Neural cell (in vitro differentiated cells): ENCODE measurements at regions not wholly inside any gene's neighbourhood (a gene's known extent, or its start where the extent isn't known, plus 50 kb on each side); places are given as distances from the start of the nearest gene placed in this dataset.

Experiments
- H2AFZ ChIP-seq: fragments of 200-600, 300-800 bp; sonication (generic), shearing (Covaris generic); 2 replicates; pipeline ENCODE4 v1.6.0; 2014; ENCODE audit warnings: low read depth, mild to moderate bottlenecking, antibody characterized with exemption, low read length, moderate library complexity
- H3F3A ChIP-seq: fragments of 200-600 bp; shearing (Covaris generic); 2 replicates; pipeline ENCODE4 v1.6.1; 2016; ENCODE audit warnings: mild to moderate bottlenecking, moderate library complexity, mixed read lengths, antibody characterized with exemption, low read length; ENCODE audit not compliant: insufficient read depth, poor library complexity, severe bottlenecking
- H3K27ac ChIP-seq: fragments of 200-600, 300-800 bp; sonication (generic), shearing (Covaris generic); 2 replicates; pipeline ENCODE4 v1.5.1; 2014; ENCODE audit warnings: mild to moderate bottlenecking, low read length, moderate library complexity
- H3K27me3 ChIP-seq: fragments of 300-800, 200-600 bp; sonication (generic), shearing (Covaris generic); 2 replicates; pipeline ENCODE4 v1.6.0; 2014; ENCODE audit warnings: mild to moderate bottlenecking, low read depth, low read length, moderate library complexity; ENCODE audit not compliant: insufficient read depth
- H3K36me3 ChIP-seq: fragments of 300-800, 200-600 bp; sonication (generic), shearing (Covaris generic); 2 replicates; pipeline ENCODE4 v1.5.1; 2014; ENCODE audit warnings: mild to moderate bottlenecking, antibody characterized with exemption, low read length, moderate library complexity; ENCODE audit not compliant: insufficient read depth
- H3K4me2 ChIP-seq: fragments of 300-800, 200-600 bp; sonication (generic), shearing (Covaris generic); 2 replicates; pipeline ENCODE4 v1.6.0; 2014; ENCODE audit warnings: mild to moderate bottlenecking, low read length
- H3K4me3 ChIP-seq: fragments of 300-800, 200-600 bp; sonication (generic), shearing (Covaris generic); 2 replicates; pipeline ENCODE4 v1.5.1; 2014; ENCODE audit warnings: mild to moderate bottlenecking, low read length, moderate library complexity
- H3K79me2 ChIP-seq: fragments of 200-600 bp; shearing (Covaris generic); replicated peaks from 2 replicates; pipeline ENCODE4 v1.6.0; 2014; ENCODE audit warnings: mild to moderate bottlenecking, low read length, moderate library complexity; ENCODE audit not compliant: insufficient read depth
- H3K9ac ChIP-seq: fragments of 300-800, 200-600 bp; sonication (generic), shearing (Covaris generic); 2 replicates; pipeline ENCODE4 v1.6.1; 2016; ENCODE audit warnings: mild to moderate bottlenecking, low read length, mixed read lengths
- H3K9me2 ChIP-seq: fragments of 200-600 bp; shearing (Covaris generic); 2 replicates; pipeline ENCODE4 v1.6.1; 2016; ENCODE audit warnings: mild to moderate bottlenecking, low read length, mixed read lengths; ENCODE audit not compliant: insufficient read depth
- H3K9me3 ChIP-seq: fragments of 200-600, 300-800 bp; sonication (generic), shearing (Covaris generic); 2 replicates; pipeline ENCODE4 v1.6.1; 2016; ENCODE audit warnings: mild to moderate bottlenecking, mixed run types, low read length, moderate library complexity, mixed read lengths
- H4K20me1 ChIP-seq: fragments of 200-600 bp; shearing (Covaris generic); 2 replicates; pipeline ENCODE4 v1.6.1; 2016; ENCODE audit warnings: mild to moderate bottlenecking, mixed run types; ENCODE audit not compliant: insufficient read depth
- EP300 ChIP-seq: fragments of 450-650 bp; conservative IDR thresholded peaks from 2 replicates; pipeline ENCODE4 v1.6.1; 2014; ENCODE audit warnings: antibody characterized with exemption, mild to moderate bottlenecking, moderate library complexity; ENCODE audit not compliant: poor library complexity, severe bottlenecking
- EZH2 ChIP-seq: fragments of 200-600, 300-800 bp; shearing (Covaris generic), sonication (generic); IDR thresholded peaks from 2 replicates; pipeline ENCODE4 v1.6.1; 2014; ENCODE audit warnings: antibody characterized with exemption, low read length, borderline replicate concordance, mild to moderate bottlenecking; ENCODE audit not compliant: insufficient read depth, poor library complexity, severe bottlenecking
- MXI1 ChIP-seq: fragments of 450-650 bp; conservative IDR thresholded peaks from 2 replicates; pipeline ENCODE4 v1.6.1; 2014; ENCODE audit warnings: antibody characterized with exemption, mild to moderate bottlenecking; ENCODE audit not compliant: poor library complexity, severe bottlenecking
- POLR2AphosphoS5 ChIP-seq: IDR thresholded peaks from 2 replicates; pipeline ENCODE4 v1.6.1; 2012
- RAD21 ChIP-seq: fragments of 450-650 bp; conservative IDR thresholded peaks from 2 replicates; pipeline ENCODE4 v1.6.1; 2014; ENCODE audit warnings: antibody characterized with exemption, mild to moderate bottlenecking, moderate library complexity
- SMC3 ChIP-seq: fragments of 450-650 bp; conservative IDR thresholded peaks from 2 replicates; pipeline ENCODE4 v1.6.1; 2014; ENCODE audit warnings: antibody characterized with exemption, mild to moderate bottlenecking, moderate library complexity; ENCODE audit not compliant: poor library complexity
- TAF1 ChIP-seq: IDR thresholded peaks from 2 replicates; pipeline ENCODE4 v1.6.1; 2012; ENCODE audit warnings: low read depth
- TF ChIP-seq, protein P1 (sequence below): IDR thresholded peaks from 2 replicates; pipeline ENCODE4 v1.6.1; 2012; ENCODE audit warnings: borderline replicate concordance
- TF ChIP-seq, protein P2 (sequence below): fragments of 450-650 bp; IDR thresholded peaks from 2 replicates; pipeline ENCODE4 v1.5.1; 2014; ENCODE audit warnings: antibody characterized with exemption, mild to moderate bottlenecking, moderate library complexity; ENCODE audit not compliant: poor library complexity, severe bottlenecking

DNA sequence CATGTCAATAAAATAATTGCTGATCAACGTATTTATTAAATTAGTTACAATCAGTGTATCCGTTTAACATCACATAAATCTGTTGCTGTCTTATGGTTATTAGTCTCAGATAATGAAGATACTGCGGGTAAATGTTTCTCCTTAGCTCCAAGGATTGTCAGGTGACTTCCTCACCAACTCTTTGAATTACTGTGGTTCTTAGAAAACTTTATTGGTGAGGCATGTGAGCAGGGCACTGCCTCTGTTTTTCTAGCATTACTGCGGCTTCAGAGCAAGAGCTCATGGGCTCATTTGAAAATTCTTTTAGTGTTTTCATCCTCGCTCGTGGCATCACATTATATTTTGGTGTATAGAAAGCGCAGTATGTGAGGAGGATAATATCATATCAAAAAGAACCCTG lies 555.9 kb downstream of the LMO4 start:
- Histone ChIP-seq H3K9ac (no peak overlapping the region), H3K27me3 (no peaks in the 10 kb centered on the region), H3K4me2 (no peak overlapping the region), H3F3A (no peaks in the 10 kb centered on the region), H3K9me2 (no peaks in the 10 kb centered on the region), H3K27ac (no peak overlapping the region), H3K4me3 (no peak overlapping the region), H3K9me3 (no peaks in the 10 kb centered on the region), H2AFZ (no peak overlapping the region), H3K79me2 (no peaks in the 10 kb centered on the region), H3K36me3 (no peaks in the 10 kb centered on the region), H4K20me1 (no peaks in the 10 kb centered on the region)
- TF ChIP-seq, protein P1, sequence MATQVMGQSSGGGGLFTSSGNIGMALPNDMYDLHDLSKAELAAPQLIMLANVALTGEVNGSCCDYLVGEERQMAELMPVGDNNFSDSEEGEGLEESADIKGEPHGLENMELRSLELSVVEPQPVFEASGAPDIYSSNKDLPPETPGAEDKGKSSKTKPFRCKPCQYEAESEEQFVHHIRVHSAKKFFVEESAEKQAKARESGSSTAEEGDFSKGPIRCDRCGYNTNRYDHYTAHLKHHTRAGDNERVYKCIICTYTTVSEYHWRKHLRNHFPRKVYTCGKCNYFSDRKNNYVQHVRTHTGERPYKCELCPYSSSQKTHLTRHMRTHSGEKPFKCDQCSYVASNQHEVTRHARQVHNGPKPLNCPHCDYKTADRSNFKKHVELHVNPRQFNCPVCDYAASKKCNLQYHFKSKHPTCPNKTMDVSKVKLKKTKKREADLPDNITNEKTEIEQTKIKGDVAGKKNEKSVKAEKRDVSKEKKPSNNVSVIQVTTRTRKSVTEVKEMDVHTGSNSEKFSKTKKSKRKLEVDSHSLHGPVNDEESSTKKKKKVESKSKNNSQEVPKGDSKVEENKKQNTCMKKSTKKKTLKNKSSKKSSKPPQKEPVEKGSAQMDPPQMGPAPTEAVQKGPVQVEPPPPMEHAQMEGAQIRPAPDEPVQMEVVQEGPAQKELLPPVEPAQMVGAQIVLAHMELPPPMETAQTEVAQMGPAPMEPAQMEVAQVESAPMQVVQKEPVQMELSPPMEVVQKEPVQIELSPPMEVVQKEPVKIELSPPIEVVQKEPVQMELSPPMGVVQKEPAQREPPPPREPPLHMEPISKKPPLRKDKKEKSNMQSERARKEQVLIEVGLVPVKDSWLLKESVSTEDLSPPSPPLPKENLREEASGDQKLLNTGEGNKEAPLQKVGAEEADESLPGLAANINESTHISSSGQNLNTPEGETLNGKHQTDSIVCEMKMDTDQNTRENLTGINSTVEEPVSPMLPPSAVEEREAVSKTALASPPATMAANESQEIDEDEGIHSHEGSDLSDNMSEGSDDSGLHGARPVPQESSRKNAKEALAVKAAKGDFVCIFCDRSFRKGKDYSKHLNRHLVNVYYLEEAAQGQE, result no peak
- TF ChIP-seq EP300 (no peak), SMC3 (no peak), POLR2AphosphoS5 (no peak), TAF1 (no peak), MXI1 (no peak), EZH2 (no peak), RAD21 (no peak)
- TF ChIP-seq, protein P2, sequence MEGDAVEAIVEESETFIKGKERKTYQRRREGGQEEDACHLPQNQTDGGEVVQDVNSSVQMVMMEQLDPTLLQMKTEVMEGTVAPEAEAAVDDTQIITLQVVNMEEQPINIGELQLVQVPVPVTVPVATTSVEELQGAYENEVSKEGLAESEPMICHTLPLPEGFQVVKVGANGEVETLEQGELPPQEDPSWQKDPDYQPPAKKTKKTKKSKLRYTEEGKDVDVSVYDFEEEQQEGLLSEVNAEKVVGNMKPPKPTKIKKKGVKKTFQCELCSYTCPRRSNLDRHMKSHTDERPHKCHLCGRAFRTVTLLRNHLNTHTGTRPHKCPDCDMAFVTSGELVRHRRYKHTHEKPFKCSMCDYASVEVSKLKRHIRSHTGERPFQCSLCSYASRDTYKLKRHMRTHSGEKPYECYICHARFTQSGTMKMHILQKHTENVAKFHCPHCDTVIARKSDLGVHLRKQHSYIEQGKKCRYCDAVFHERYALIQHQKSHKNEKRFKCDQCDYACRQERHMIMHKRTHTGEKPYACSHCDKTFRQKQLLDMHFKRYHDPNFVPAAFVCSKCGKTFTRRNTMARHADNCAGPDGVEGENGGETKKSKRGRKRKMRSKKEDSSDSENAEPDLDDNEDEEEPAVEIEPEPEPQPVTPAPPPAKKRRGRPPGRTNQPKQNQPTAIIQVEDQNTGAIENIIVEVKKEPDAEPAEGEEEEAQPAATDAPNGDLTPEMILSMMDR, result no peak

DNA sequence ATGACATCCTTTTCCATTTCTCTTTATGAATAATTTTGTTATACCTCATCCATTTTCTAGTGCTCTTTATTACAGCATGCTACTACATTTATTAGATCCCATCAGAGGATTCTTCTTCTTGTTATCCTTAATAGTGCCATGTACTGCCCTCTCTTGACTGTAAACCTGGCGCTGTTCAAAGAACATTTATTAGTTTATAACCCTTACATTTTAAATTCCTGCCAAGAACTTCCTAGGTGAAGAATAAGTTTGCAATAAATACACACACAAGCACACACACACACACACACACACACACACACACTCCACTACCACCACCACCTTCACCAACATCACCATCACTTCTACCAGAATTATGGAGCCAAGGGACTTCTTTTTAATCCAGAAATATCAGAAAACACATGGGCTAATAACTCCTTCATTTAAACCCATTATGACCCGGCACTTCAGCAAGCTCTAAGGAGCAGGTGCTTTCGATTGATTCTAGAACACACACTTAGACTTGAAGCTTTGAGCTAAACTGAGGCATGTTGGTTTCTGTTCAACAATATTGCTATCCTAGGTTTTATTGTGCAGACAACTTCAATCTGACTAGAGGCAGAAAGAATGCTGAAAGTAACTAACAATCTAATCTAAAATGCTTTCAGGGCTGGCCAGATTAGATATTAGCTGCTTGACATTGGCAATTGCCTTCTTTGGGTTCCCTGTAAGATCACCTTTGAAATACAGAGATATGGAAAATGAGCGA lies 556.8 kb downstream of the LMO4 start:
- H3K27ac ChIP-seq, result no peak overlapping the region
- no peak for TF ChIP-seq POLR2AphosphoS5
- no peak for TF ChIP-seq MXI1
- no peak for TF ChIP-seq EP300
- no peak for TF ChIP-seq RAD21
- TF ChIP-seq, protein P1, result no peak
- TF ChIP-seq TAF1, result no peak
- no peak for TF ChIP-seq SMC3
- no peaks in the 10 kb centered on the region for H3K9me2 ChIP-seq
- H3K36me3 ChIP-seq, result no peaks in the 10 kb centered on the region
- H3K27me3 ChIP-seq, result no peaks in the 10 kb centered on the region
- H3F3A ChIP-seq, result no peaks in the 10 kb centered on the region
- H3K4me3 ChIP-seq, result no peak overlapping the region
- H3K79me2 ChIP-seq, result no peaks in the 10 kb centered on the region
- H3K9me3 ChIP-seq, result no peaks in the 10 kb centered on the region
- H3K9ac ChIP-seq, result no peak overlapping the region
- H3K4me2 ChIP-seq, result no peak overlapping the region
- H2AFZ ChIP-seq, result no peak overlapping the region
- H4K20me1 ChIP-seq, result no peaks in the 10 kb centered on the region
